ENCODE measurements at regions not wholly inside any gene's neighbourhood (a gene's known extent, or its start where the extent isn't known, plus 50 kb on each side); places are given as distances from the start of the nearest gene placed in this dataset.

DNA sequence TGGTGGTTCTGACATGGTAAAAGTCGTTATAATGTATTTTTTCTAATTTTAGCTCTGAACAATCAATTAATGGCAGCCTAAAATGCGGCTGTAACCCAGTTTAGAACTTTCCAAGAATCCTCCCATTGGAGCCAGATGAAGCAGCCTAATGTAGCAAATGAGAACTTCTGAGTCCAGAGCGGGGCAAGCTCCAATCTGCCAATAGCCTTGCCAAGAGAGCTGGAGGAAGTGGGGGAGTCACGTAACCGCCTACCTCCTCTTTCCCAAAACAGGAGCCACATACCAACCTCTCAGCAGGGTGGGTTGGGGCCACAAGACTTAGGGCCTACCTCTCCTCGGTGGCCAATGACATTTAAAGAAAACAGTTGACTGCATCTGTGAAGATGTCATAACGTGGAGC lies 230.6 kb downstream of the SOD2 start:
- TF ChIP-seq, protein P1, sequence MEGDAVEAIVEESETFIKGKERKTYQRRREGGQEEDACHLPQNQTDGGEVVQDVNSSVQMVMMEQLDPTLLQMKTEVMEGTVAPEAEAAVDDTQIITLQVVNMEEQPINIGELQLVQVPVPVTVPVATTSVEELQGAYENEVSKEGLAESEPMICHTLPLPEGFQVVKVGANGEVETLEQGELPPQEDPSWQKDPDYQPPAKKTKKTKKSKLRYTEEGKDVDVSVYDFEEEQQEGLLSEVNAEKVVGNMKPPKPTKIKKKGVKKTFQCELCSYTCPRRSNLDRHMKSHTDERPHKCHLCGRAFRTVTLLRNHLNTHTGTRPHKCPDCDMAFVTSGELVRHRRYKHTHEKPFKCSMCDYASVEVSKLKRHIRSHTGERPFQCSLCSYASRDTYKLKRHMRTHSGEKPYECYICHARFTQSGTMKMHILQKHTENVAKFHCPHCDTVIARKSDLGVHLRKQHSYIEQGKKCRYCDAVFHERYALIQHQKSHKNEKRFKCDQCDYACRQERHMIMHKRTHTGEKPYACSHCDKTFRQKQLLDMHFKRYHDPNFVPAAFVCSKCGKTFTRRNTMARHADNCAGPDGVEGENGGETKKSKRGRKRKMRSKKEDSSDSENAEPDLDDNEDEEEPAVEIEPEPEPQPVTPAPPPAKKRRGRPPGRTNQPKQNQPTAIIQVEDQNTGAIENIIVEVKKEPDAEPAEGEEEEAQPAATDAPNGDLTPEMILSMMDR (IDR thresholded peaks at IDR 0.05): no peak
- TF ChIP-seq POLR2A (IDR thresholded peaks at IDR 0.05): no peak
